OCI-LY3 (cell line): ENCODE measurements at regions not wholly inside any gene's neighbourhood (a gene's known extent, or its start where the extent isn't known, plus 50 kb on each side); places are given as distances from the start of the nearest gene placed in this dataset.
A peak's percentile ranks its signal among the peaks of the same experiment; 100 is the strongest.

Experiments used
- H2AFZ ChIP-seq: fragments of 200-600, 300-600 bp; shearing (Covaris generic); 2 replicates; pipeline ENCODE4 v1.6.0; 2014; ENCODE audit warnings: antibody characterized with exemption, low read depth, low read length
- H3K27ac ChIP-seq: fragments of 200-600, 300-600 bp; sonication (generic); 2 replicates; pipeline ENCODE4 v1.5.1; 2014; ENCODE audit warnings: mild to moderate bottlenecking, low read length, moderate library complexity, mixed read lengths
- H3K27me3 ChIP-seq: fragments of 200-600, 300-600 bp; sonication (generic); 2 replicates; pipeline ENCODE4 v1.6.1; 2014; ENCODE audit warnings: low read depth, low read length, mixed read lengths
- H3K36me3 ChIP-seq: fragments of 200-600, 300-600 bp; sonication (generic); replicated peaks from 2 replicates; pipeline ENCODE3; 2014; ENCODE audit warnings: low read depth, low read length, mixed read lengths
- H3K4me1 ChIP-seq: fragments of 300-600, 200-600 bp; sonication (generic); 2 replicates; pipeline ENCODE4 v1.6.1; 2014; ENCODE audit warnings: low read length, mixed read lengths
- H3K4me2 ChIP-seq: fragments of 200-600, 300-600 bp; sonication (generic); 2 replicates; pipeline ENCODE4 v1.6.1; 2014; ENCODE audit warnings: low read length, mixed read lengths
- H3K4me3 ChIP-seq: fragments of 300-600, 200-600 bp; sonication (generic); 2 replicates; pipeline ENCODE4 v1.5.1; 2014; ENCODE audit warnings: antibody characterized with exemption, mild to moderate bottlenecking, low read length, moderate library complexity
- H3K79me2 ChIP-seq: fragments of 300-600, 200-600 bp; shearing (Covaris generic); 2 replicates; pipeline ENCODE4 v1.6.1; 2014; ENCODE audit warnings: mild to moderate bottlenecking, low read length, mixed read lengths
- H3K9ac ChIP-seq: fragments of 300-600, 200-600 bp; shearing (Covaris generic); 2 replicates; pipeline ENCODE4 v1.6.0; 2014; ENCODE audit warnings: mild to moderate bottlenecking, low read length, moderate library complexity
- H3K9me3 ChIP-seq: fragments of 200-600, 300-600 bp; shearing (Covaris generic); 2 replicates; pipeline ENCODE4 v1.6.1; 2014; ENCODE audit warnings: low read length, mixed read lengths; ENCODE audit not compliant: insufficient read depth
- H4K20me1 ChIP-seq: fragments of 200-600, 300-600 bp; sonication (generic); 2 replicates; pipeline ENCODE4 v1.6.1; 2016; ENCODE audit warnings: low read length, mixed read lengths; ENCODE audit not compliant: insufficient read depth
- EZH2phosphoT487 ChIP-seq: fragments of 200-600 bp; shearing (Covaris generic); IDR thresholded peaks from 2 replicates; pipeline ENCODE4 v1.6.1; 2018; ENCODE audit warnings: antibody characterized with exemption, mixed run types, low read depth
- TF ChIP-seq, protein P1 (sequence below): fragments of 200-600, 300-600 bp; sonication (generic); IDR thresholded peaks from 2 replicates; pipeline ENCODE4 v1.5.1; 2014; ENCODE audit warnings: antibody characterized with exemption, low read length, low read depth

- H3K27ac ChIP-seq = peak overlapping the region; percentile 2; the same call in 1 of the 2 replicates
- no peaks in the 10 kb centered on the region for H4K20me1 ChIP-seq
- peaks cover 23% of the 10 kb centered on the region for H3K4me1 ChIP-seq
- no peak overlapping the region for H3K4me3 ChIP-seq
- H3K27me3 ChIP-seq = no peaks in the 10 kb centered on the region
- H3K4me2 ChIP-seq = peak overlapping the region; percentile 39
- no peak overlapping the region for H3K9ac ChIP-seq
- no peaks in the 10 kb centered on the region for H3K36me3 ChIP-seq
- H2AFZ ChIP-seq = no peak overlapping the region
- no peak for TF ChIP-seq EZH2phosphoT487
- TF ChIP-seq, protein P1, sequence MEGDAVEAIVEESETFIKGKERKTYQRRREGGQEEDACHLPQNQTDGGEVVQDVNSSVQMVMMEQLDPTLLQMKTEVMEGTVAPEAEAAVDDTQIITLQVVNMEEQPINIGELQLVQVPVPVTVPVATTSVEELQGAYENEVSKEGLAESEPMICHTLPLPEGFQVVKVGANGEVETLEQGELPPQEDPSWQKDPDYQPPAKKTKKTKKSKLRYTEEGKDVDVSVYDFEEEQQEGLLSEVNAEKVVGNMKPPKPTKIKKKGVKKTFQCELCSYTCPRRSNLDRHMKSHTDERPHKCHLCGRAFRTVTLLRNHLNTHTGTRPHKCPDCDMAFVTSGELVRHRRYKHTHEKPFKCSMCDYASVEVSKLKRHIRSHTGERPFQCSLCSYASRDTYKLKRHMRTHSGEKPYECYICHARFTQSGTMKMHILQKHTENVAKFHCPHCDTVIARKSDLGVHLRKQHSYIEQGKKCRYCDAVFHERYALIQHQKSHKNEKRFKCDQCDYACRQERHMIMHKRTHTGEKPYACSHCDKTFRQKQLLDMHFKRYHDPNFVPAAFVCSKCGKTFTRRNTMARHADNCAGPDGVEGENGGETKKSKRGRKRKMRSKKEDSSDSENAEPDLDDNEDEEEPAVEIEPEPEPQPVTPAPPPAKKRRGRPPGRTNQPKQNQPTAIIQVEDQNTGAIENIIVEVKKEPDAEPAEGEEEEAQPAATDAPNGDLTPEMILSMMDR = no peak
- H3K79me2 ChIP-seq = no peaks in the 10 kb centered on the region
- no peaks in the 10 kb centered on the region for H3K9me3 ChIP-seq
Measured at GRCh38 chr6:139839506-139840156, 465.2 kb upstream of the CITED2 start.

GRCh38 chr6:139834232-139834631 lies 459.8 kb upstream of the CITED2 start:
- no peak overlapping the region for H3K27ac ChIP-seq
- H3K4me3 ChIP-seq = no peak overlapping the region
- H3K4me2 ChIP-seq = no peak overlapping the region
- no peaks in the 10 kb centered on the region for H3K79me2 ChIP-seq
- no peak for TF ChIP-seq EZH2phosphoT487
- TF ChIP-seq, protein P1 = no peak
- no peaks in the 10 kb centered on the region for H4K20me1 ChIP-seq
- H2AFZ ChIP-seq = no peak overlapping the region
- H3K4me1 ChIP-seq = no peaks in the 10 kb centered on the region; the same call in 1 of the 2 replicates
- H3K9me3 ChIP-seq = no peaks in the 10 kb centered on the region
- no peaks in the 10 kb centered on the region for H3K27me3 ChIP-seq
- no peak overlapping the region for H3K9ac ChIP-seq
- H3K36me3 ChIP-seq = no peaks in the 10 kb centered on the region

- Histone ChIP-seq H3K79me2 (no peaks in the 10 kb centered on the region), H3K36me3 (no peaks in the 10 kb centered on the region), H3K9ac (no peak overlapping the region)
Measured at GRCh38 chr6:139833592-139833991, 459.1 kb upstream of the CITED2 start.

GRCh38 chr6:139832493-139833305 lies 458.3 kb upstream of the CITED2 start:
- H3K36me3 ChIP-seq = no peaks in the 10 kb centered on the region
- H3K4me2 ChIP-seq = no peak overlapping the region
- no peaks in the 10 kb centered on the region for H4K20me1 ChIP-seq
- H3K79me2 ChIP-seq = no peaks in the 10 kb centered on the region
- no peaks in the 10 kb centered on the region for H3K9me3 ChIP-seq
- H3K4me3 ChIP-seq = no peak overlapping the region
- no peak for TF ChIP-seq EZH2phosphoT487
- TF ChIP-seq, protein P1 = no peak
- H2AFZ ChIP-seq = no peak overlapping the region
- no peaks in the 10 kb centered on the region for H3K27me3 ChIP-seq
- no peak overlapping the region for H3K27ac ChIP-seq
- H3K9ac ChIP-seq = no peak overlapping the region
- no peaks in the 10 kb centered on the region for H3K4me1 ChIP-seq

More at GRCh38 chr6:139833592-139833991, 459.1 kb upstream of the CITED2 start:
- no peak overlapping the region for H2AFZ ChIP-seq
- no peaks in the 10 kb centered on the region for H3K9me3 ChIP-seq
- TF ChIP-seq EZH2phosphoT487 = no peak
- TF ChIP-seq, protein P1 = no peak
- H3K27ac ChIP-seq = no peak overlapping the region
- H3K4me3 ChIP-seq = no peak overlapping the region
- no peaks in the 10 kb centered on the region for H4K20me1 ChIP-seq
- H3K4me2 ChIP-seq = no peak overlapping the region
- H3K4me1 ChIP-seq = no peaks in the 10 kb centered on the region
- H3K27me3 ChIP-seq = no peaks in the 10 kb centered on the region
